OCI-LY7 (cell line): ENCODE measurements at regions not wholly inside any gene's neighbourhood (a gene's known extent, or its start where the extent isn't known, plus 50 kb on each side); places are given as distances from the start of the nearest gene placed in this dataset.

ENCODE experiments used
- EZH2phosphoT487 ChIP-seq: fragments of 200-600 bp; sonication (generic); IDR thresholded peaks from 2 replicates; pipeline ENCODE4 v1.6.1; 2018; ENCODE audit warnings: low read depth, borderline replicate concordance, mild to moderate bottlenecking, mixed run types, antibody characterized with exemption, low read length, moderate library complexity, mixed read lengths
- TF ChIP-seq, protein P1 (sequence below): fragments of 200-600 bp; sonication (generic); conservative IDR thresholded peaks from 2 replicates; pipeline ENCODE4 v1.5.1; 2014; ENCODE audit warnings: mild to moderate bottlenecking, antibody characterized with exemption, low read length, moderate library complexity, mixed read lengths

GRCh38 chr14:89661392-89661791 is 244.4 kb upstream of the FOXN3 start:
- TF ChIP-seq, protein P1, sequence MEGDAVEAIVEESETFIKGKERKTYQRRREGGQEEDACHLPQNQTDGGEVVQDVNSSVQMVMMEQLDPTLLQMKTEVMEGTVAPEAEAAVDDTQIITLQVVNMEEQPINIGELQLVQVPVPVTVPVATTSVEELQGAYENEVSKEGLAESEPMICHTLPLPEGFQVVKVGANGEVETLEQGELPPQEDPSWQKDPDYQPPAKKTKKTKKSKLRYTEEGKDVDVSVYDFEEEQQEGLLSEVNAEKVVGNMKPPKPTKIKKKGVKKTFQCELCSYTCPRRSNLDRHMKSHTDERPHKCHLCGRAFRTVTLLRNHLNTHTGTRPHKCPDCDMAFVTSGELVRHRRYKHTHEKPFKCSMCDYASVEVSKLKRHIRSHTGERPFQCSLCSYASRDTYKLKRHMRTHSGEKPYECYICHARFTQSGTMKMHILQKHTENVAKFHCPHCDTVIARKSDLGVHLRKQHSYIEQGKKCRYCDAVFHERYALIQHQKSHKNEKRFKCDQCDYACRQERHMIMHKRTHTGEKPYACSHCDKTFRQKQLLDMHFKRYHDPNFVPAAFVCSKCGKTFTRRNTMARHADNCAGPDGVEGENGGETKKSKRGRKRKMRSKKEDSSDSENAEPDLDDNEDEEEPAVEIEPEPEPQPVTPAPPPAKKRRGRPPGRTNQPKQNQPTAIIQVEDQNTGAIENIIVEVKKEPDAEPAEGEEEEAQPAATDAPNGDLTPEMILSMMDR, result no peak
- no peak for TF ChIP-seq EZH2phosphoT487
